ENCODE measurements at regions not wholly inside any gene's neighbourhood (a gene's known extent, or its start where the extent isn't known, plus 50 kb on each side); places are given as distances from the start of the nearest gene placed in this dataset.
"Not testable (repeated sequence)": the region's sequence is repeated elsewhere in the genome, so short reads cannot be mapped to it uniquely, and the experiment has no call there.

GRCh38 chr15:101876031-101876430, 64.0 kb downstream of the OR4F15 start:
- H3K18ac ChIP-seq (ENCODE audit: low read depth, low read length); dilution Hi-C loops (cut with HindIII; ENCODE audit: low sequenced_read_pairs, unreplicated experiment); H2BK15ac ChIP-seq (ENCODE audit: low read depth, low read length); H3K27ac ChIP-seq (ENCODE audit: insufficient read depth, low read length); H3K4me1 ChIP-seq (ENCODE audit: control insufficient read depth, insufficient read depth, low read length); H3K4me3 ChIP-seq (ENCODE audit: insufficient read depth, low read depth, low read length); H3K14ac ChIP-seq (replicated peaks; ENCODE audit: low read depth, low read length); H3K4me2 ChIP-seq (ENCODE audit: low read depth, low read length); H3K9me1 ChIP-seq (ENCODE audit: insufficient read depth, low read length); BruUV-seq (replicated peaks); H4K91ac ChIP-seq (ENCODE audit: insufficient read depth, low read depth, low read length); H2BK120ac ChIP-seq (ENCODE audit: low read depth, low read length); H2AK9ac ChIP-seq (replicated peaks; ENCODE audit: low read depth, low read length, poor library complexity); H4K5ac ChIP-seq (ENCODE audit: low read depth, low read length); intact Hi-C loops (cut with micrococcal nuclease); DNase-seq; ATAC-seq (ENCODE audit: low read depth); H3K4ac ChIP-seq (ENCODE audit: low read depth, low read length); H2AK5ac ChIP-seq (ENCODE audit: low read depth, low read length); H3K23ac ChIP-seq (ENCODE audit: low read depth, low read length); H4K8ac ChIP-seq (ENCODE audit: low read depth in 2 of 2, low read length in 2 of 2); POLR2A ChIA-PET (ENCODE audit: unreplicated experiment); H3K36me3 ChIP-seq (ENCODE audit: control insufficient read depth, insufficient read depth, low read length); H2BK5ac ChIP-seq (ENCODE audit: low read depth, low read length, poor library complexity, severe bottlenecking); H3K56ac ChIP-seq (ENCODE audit: extremely low read depth, insufficient read depth, low read length); H2AFZ ChIP-seq (replicated peaks; ENCODE audit: low read length, poor library complexity); H2BK20ac ChIP-seq (ENCODE audit: low read depth, low read length); CTCF ChIA-PET; H3K9me3 ChIP-seq (ENCODE audit: control insufficient read depth, insufficient read depth, low read length); H3K79me1 ChIP-seq (ENCODE audit: low read depth in 1 of 2, low read length in 2 of 2); H3K9ac ChIP-seq (ENCODE audit: low read depth, low read length); H4K20me1 ChIP-seq (ENCODE audit: insufficient read depth, low read length); in situ Hi-C loops (cut with MboI; ENCODE audit: low sequenced_read_pairs); H3K27me3 ChIP-seq (ENCODE audit: control insufficient read depth, insufficient read depth, low read length): not testable (repeated sequence)
- no CpG with 5 or more reads among the region's 4 CpGs for WGBS, 2 experiments (ENCODE audit: extremely low coverage in 2 of 2, insufficient read length in 1 of 2)

Measured in IMR-90 (cell line).